ENCODE measurements at regions not wholly inside any gene's neighbourhood (a gene's known extent, or its start where the extent isn't known, plus 50 kb on each side); places are given as distances from the start of the nearest gene placed in this dataset.

- DNase-seq (ENCODE audit: low read depth): no peak
- H3K4me3 ChIP-seq (ENCODE audit: low read depth, low read length): no peak overlapping the region
- TF ChIP-seq, protein P1, sequence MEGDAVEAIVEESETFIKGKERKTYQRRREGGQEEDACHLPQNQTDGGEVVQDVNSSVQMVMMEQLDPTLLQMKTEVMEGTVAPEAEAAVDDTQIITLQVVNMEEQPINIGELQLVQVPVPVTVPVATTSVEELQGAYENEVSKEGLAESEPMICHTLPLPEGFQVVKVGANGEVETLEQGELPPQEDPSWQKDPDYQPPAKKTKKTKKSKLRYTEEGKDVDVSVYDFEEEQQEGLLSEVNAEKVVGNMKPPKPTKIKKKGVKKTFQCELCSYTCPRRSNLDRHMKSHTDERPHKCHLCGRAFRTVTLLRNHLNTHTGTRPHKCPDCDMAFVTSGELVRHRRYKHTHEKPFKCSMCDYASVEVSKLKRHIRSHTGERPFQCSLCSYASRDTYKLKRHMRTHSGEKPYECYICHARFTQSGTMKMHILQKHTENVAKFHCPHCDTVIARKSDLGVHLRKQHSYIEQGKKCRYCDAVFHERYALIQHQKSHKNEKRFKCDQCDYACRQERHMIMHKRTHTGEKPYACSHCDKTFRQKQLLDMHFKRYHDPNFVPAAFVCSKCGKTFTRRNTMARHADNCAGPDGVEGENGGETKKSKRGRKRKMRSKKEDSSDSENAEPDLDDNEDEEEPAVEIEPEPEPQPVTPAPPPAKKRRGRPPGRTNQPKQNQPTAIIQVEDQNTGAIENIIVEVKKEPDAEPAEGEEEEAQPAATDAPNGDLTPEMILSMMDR (IDR thresholded peaks at IDR 0.05; ENCODE audit: control insufficient read depth, extremely low read depth, insufficient read depth): no peak
Measured at GRCh38 chr16:86303787-86304678, 206.3 kb upstream of the FOXF1 start.

GRCh38 chr16:86304868-86305267 lies 205.5 kb upstream of the FOXF1 start:
- TF ChIP-seq, protein P1 (IDR thresholded peaks at IDR 0.05; ENCODE audit: control insufficient read depth, extremely low read depth, insufficient read depth): no peak
- DNase-seq (ENCODE audit: low read depth): no peak
- H3K4me3 ChIP-seq (ENCODE audit: low read depth, low read length): no peak overlapping the region

DNA sequence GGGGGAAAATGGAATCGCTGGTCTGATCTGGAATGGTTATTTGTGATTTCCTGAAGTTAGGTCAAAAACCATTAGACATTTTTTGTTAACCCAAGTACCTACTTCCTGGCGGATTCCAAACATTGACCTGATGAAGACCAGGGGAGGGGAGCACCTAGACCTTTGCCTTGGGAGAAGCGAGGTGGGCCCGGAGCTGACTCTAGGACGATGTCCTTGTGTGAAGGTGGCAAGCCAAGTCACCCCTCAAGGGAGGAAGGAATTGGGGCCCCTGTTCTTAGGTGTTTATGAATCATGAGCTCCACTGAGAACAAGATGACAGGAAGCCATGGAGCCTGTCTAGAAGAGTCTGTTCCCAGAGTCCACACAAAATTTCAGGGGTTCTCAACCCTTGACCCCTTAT lies 204.9 kb upstream of the FOXF1 start:
- no peak for DNase-seq (ENCODE audit: low read depth)
- no peak overlapping the region for H3K4me3 ChIP-seq (ENCODE audit: low read depth, low read length)
- TF ChIP-seq, protein P1 (IDR thresholded peaks at IDR 0.05; ENCODE audit: control insufficient read depth, extremely low read depth, insufficient read depth): no peak

DNA sequence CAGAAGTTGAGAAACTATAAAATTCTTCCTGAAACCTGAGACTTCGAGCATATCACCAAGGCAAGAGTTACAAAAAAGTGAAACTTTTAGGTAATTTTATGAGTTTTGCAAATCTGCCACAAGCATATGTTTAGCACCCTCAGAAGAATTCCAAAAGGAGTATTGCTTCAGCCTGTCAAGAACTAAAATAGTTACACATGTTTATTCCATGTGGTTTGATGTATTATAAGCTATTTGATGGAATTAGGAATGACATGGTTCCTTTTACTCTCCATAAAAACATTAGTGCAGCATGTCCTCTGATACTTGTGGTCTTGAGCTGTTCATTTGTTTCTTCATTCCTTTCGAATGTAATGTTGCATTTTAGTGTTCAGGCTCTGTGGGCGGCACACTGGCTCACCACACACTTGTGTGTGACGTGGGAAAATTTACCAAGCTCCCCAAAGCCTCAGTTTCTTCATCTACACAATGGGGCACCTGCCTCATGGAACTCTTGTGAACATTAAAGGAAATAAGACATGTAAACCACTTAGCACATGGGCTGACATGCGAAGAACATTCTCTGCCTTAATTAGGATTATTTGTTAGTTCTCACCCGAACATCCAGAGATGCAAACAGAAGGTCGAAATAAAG lies 204.2 kb upstream of the FOXF1 start:
- H3K4me3 ChIP-seq (ENCODE audit: low read depth, low read length): no peak overlapping the region
- TF ChIP-seq, protein P1 (IDR thresholded peaks at IDR 0.05; ENCODE audit: control insufficient read depth, extremely low read depth, insufficient read depth): no peak
- no peak for DNase-seq (ENCODE audit: low read depth)

- TF ChIP-seq, protein P1 (IDR thresholded peaks at IDR 0.05; ENCODE audit: control insufficient read depth, extremely low read depth, insufficient read depth): no peak
- no peak for DNase-seq (ENCODE audit: low read depth)
- no peak overlapping the region for H3K4me3 ChIP-seq (ENCODE audit: low read depth, low read length)
Measured at GRCh38 chr16:86306811-86307513, 203.4 kb upstream of the FOXF1 start.

DNA sequence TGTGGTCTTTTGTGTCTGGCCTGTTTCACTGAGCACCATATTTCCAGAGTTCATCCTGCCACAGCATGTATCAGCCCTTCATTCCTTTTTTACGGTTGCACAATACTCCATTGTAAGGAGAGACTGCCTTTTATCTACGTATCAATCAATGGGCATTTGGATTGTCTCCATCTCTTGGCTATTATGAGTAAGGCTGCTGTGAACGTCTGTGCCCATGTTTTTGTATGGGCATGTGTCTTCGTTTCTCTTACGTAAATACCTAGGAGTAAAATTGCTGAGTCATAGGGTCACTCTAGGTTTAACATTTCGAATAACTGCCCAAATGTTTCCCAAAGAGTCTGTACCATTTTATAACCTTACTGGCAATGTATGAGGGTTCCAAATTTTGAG lies 202.8 kb upstream of the FOXF1 start:
- TF ChIP-seq, protein P1 (IDR thresholded peaks at IDR 0.05; ENCODE audit: control insufficient read depth, extremely low read depth, insufficient read depth): no peak
- DNase-seq (ENCODE audit: low read depth): no peak
- H3K4me3 ChIP-seq (ENCODE audit: low read depth, low read length): no peak overlapping the region
